ENCODE measurements at regions not wholly inside any gene's neighbourhood (a gene's known extent, or its start where the extent isn't known, plus 50 kb on each side); places are given as distances from the start of the nearest gene placed in this dataset.
"Not testable (repeated sequence)": the region's sequence is repeated elsewhere in the genome, so short reads cannot be mapped to it uniquely, and the experiment has no call there.

GRCh38 chr10:108920029-108920428 is 1003.3 kb downstream of the XPNPEP1 start:
- TF ChIP-seq, protein P1, sequence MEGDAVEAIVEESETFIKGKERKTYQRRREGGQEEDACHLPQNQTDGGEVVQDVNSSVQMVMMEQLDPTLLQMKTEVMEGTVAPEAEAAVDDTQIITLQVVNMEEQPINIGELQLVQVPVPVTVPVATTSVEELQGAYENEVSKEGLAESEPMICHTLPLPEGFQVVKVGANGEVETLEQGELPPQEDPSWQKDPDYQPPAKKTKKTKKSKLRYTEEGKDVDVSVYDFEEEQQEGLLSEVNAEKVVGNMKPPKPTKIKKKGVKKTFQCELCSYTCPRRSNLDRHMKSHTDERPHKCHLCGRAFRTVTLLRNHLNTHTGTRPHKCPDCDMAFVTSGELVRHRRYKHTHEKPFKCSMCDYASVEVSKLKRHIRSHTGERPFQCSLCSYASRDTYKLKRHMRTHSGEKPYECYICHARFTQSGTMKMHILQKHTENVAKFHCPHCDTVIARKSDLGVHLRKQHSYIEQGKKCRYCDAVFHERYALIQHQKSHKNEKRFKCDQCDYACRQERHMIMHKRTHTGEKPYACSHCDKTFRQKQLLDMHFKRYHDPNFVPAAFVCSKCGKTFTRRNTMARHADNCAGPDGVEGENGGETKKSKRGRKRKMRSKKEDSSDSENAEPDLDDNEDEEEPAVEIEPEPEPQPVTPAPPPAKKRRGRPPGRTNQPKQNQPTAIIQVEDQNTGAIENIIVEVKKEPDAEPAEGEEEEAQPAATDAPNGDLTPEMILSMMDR (conservative IDR thresholded peaks at IDR 0.05 in 1 of 2, IDR thresholded peaks at IDR 0.05 in 1 of 2; ENCODE audit: extremely low read depth in 1 of 2, insufficient read depth in 1 of 2, low read depth in 1 of 2, low read length in 2 of 2) = not testable (repeated sequence)
- not testable (repeated sequence) for TF ChIP-seq EZH2 (IDR thresholded peaks at IDR 0.05; ENCODE audit: borderline replicate concordance, low read length)
